HEK293 (cell line): ENCODE measurements at regions not wholly inside any gene's neighbourhood (a gene's known extent, or its start where the extent isn't known, plus 50 kb on each side); places are given as distances from the start of the nearest gene placed in this dataset.

ENCODE experiments used
- CTCF ChIA-PET: fragments of 350-600 bp; formaldehyde crosslinking; extraction: SDS; loops from one replicate; lab custom pipeline; 2021; ENCODE audit warnings: antibody characterized with exemption; lab: Yijun Ruan, JAX
- POLR2A ChIA-PET: fragments of 300-600 bp; formaldehyde crosslinking; extraction: SDS; loops from one replicate; lab custom pipeline; 2020; ENCODE audit warnings: antibody characterized with exemption, inconsistent platforms; lab: Yijun Ruan, JAX
- H3K27ac ChIP-seq: fragments of 200-500 bp; sonication (Bioruptor generic); 2 replicates; pipeline ENCODE4 v1.5.1; 2014; ENCODE audit warnings: low read depth, low read length, control low read depth, inconsistent platforms; ENCODE audit errors: extremely low read depth
- H3K36me3 ChIP-seq, 2 experiments: fragments of 200-500 bp in 1 of 2; sonication (Bioruptor generic) in 1 of 2; 1 replicate in 1 of 2; 2 replicates in 1 of 2; pipeline ENCODE4 v1.5.1; 2014 to 2017; ENCODE audit warnings: inconsistent platforms in 2 of 2, low read length in 2 of 2; ENCODE audit not compliant: control insufficient read depth in 2 of 2, insufficient read depth in 1 of 2
- H3K4me1 ChIP-seq: fragments of 200-500 bp; sonication (Bioruptor generic); 2 replicates; pipeline ENCODE4 v1.5.1; 2014; ENCODE audit warnings: mild to moderate bottlenecking, low read length, inconsistent platforms; ENCODE audit not compliant: control insufficient read depth, insufficient read depth
- H3K4me3 ChIP-seq: 2 replicates; pipeline ENCODE4 v1.5.1; 2011; ENCODE audit warnings: low read depth, mild to moderate bottlenecking, control low read depth, low read length, moderate library complexity
- H3K9me3 ChIP-seq: fragments of 200-500 bp; sonication (Bioruptor generic); 2 replicates; pipeline ENCODE4 v1.5.1; 2014; ENCODE audit warnings: low read depth, low read length, inconsistent platforms; ENCODE audit not compliant: control insufficient read depth, insufficient read depth
- ATF2 ChIP-seq: fragments of 450-650 bp; formaldehyde crosslinking; IDR thresholded peaks from 2 replicates; pipeline ENCODE4 v1.5.1; 2016; ENCODE audit warnings: missing biosample characterization, missing genetic modification characterization, low read depth
- INSM2 ChIP-seq: fragments of 450-650 bp; formaldehyde crosslinking; IDR thresholded peaks from 2 replicates; pipeline ENCODE4 v1.5.1; 2016; ENCODE audit warnings: missing biosample characterization, missing genetic modification characterization
- KLF7 ChIP-seq: fragments of 450-650 bp; formaldehyde crosslinking; IDR thresholded peaks from 2 replicates; pipeline ENCODE4 v1.5.1; 2016; ENCODE audit warnings: missing biosample characterization, missing genetic modification characterization, borderline replicate concordance
- KLF9 ChIP-seq: fragments of 450-650 bp; formaldehyde crosslinking; IDR thresholded peaks from 2 replicates; pipeline ENCODE4 v1.5.1; 2016; ENCODE audit warnings: missing biosample characterization, missing genetic modification characterization, low read depth
- PRDM10 ChIP-seq: fragments of 450-650 bp; formaldehyde crosslinking; IDR thresholded peaks from 2 replicates; pipeline ENCODE4 v1.5.1; 2016; ENCODE audit warnings: missing biosample characterization, missing genetic modification characterization
- YY2 ChIP-seq: fragments of 450-650 bp; formaldehyde crosslinking; IDR thresholded peaks from 2 replicates; pipeline ENCODE4 v1.5.1; 2016; ENCODE audit warnings: missing biosample characterization, missing genetic modification characterization
- ZBTB44 ChIP-seq: fragments of 450-650 bp; IDR thresholded peaks from 2 replicates; pipeline ENCODE4 v1.5.1; 2018; ENCODE audit warnings: missing biosample characterization, mild to moderate bottlenecking, missing genetic modification characterization
- ZEB2 ChIP-seq: fragments of 450-650 bp; formaldehyde crosslinking; IDR thresholded peaks from 2 replicates; pipeline ENCODE4 v1.5.1; 2016; ENCODE audit warnings: missing biosample characterization, missing genetic modification characterization
- ZFHX2 ChIP-seq: fragments of 450-650 bp; formaldehyde crosslinking; conservative IDR thresholded peaks from 2 replicates; pipeline ENCODE4 v1.5.1; 2016; ENCODE audit warnings: missing biosample characterization, missing genetic modification characterization
- ZNF114 ChIP-seq: fragments of 450-650 bp; formaldehyde crosslinking; IDR thresholded peaks from 2 replicates; pipeline ENCODE4 v1.5.0; 2017; ENCODE audit warnings: missing biosample characterization, missing genetic modification characterization
- ZNF133 ChIP-seq: fragments of 450-650 bp; formaldehyde crosslinking; IDR thresholded peaks from 2 replicates; pipeline ENCODE4 v1.5.1; 2016; ENCODE audit warnings: missing biosample characterization, missing genetic modification characterization
- ZNF175 ChIP-seq: fragments of 450-650 bp; formaldehyde crosslinking; IDR thresholded peaks from 2 replicates; pipeline ENCODE4 v1.5.1; 2016; ENCODE audit warnings: missing biosample characterization, missing genetic modification characterization
- ZNF184 ChIP-seq: fragments of 450-650 bp; IDR thresholded peaks from 2 replicates; pipeline ENCODE4 v1.5.1; 2018; ENCODE audit warnings: missing biosample characterization, mild to moderate bottlenecking, missing genetic modification characterization
- ZNF202 ChIP-seq: fragments of 450-650 bp; formaldehyde crosslinking; IDR thresholded peaks from 2 replicates; pipeline ENCODE4 v1.5.1; 2016; ENCODE audit warnings: missing biosample characterization, missing genetic modification characterization, borderline replicate concordance
- ZNF488 ChIP-seq: fragments of 450-650 bp; formaldehyde crosslinking; IDR thresholded peaks from 2 replicates; pipeline ENCODE4 v1.5.1; 2016; ENCODE audit warnings: missing biosample characterization, missing genetic modification characterization
- ZNF514 ChIP-seq: fragments of 450-650 bp; formaldehyde crosslinking; IDR thresholded peaks from 2 replicates; pipeline ENCODE4 v1.5.1; 2016; ENCODE audit warnings: missing biosample characterization, missing genetic modification characterization
- ZNF544 ChIP-seq: fragments of 450-650 bp; formaldehyde crosslinking; IDR thresholded peaks from 2 replicates; pipeline ENCODE4 v1.5.0; 2017; ENCODE audit warnings: missing biosample characterization, missing genetic modification characterization
- ZNF555 ChIP-seq: fragments of 450-650 bp; formaldehyde crosslinking; conservative IDR thresholded peaks from 2 replicates; pipeline ENCODE4 v1.5.1; 2017; ENCODE audit warnings: missing biosample characterization, mild to moderate bottlenecking, missing genetic modification characterization, inconsistent platforms
- ZNF596 ChIP-seq: fragments of 450-650 bp; IDR thresholded peaks from 2 replicates; pipeline ENCODE4 v1.5.0; 2018; ENCODE audit warnings: missing biosample characterization, mild to moderate bottlenecking, missing genetic modification characterization, moderate library complexity
- ZNF623 ChIP-seq: fragments of 450-650 bp; formaldehyde crosslinking; IDR thresholded peaks from 2 replicates; pipeline ENCODE4 v1.5.1; 2016; ENCODE audit warnings: missing biosample characterization, missing genetic modification characterization
- ZNF658 ChIP-seq: fragments of 450-650 bp; formaldehyde crosslinking; IDR thresholded peaks from 2 replicates; pipeline ENCODE4; 2016; ENCODE audit warnings: missing biosample characterization, missing genetic modification characterization
- ZNF76 ChIP-seq: fragments of 450-650 bp; formaldehyde crosslinking; IDR thresholded peaks from 2 replicates; pipeline ENCODE4; 2016; ENCODE audit warnings: low read depth, missing biosample characterization, missing genetic modification characterization, borderline replicate concordance

- H3K27ac ChIP-seq: no peak overlapping the region
- no peaks in the 10 kb centered on the region for H3K36me3 ChIP-seq
- no peaks in the 10 kb centered on the region for H3K9me3 ChIP-seq
- TF ChIP-seq ZNF175 (tag by site-specific recombination) (no peak), ZEB2 (tag by site-specific recombination) (no peak), KLF7 (tag by site-specific recombination) (no peak), ZNF184 (tag by site-specific recombination) (no peak), ZNF555 (tag by site-specific recombination) (no peak), ZNF133 (tag by site-specific recombination) (no peak), YY2 (no peak), ZNF514 (no peak), ZFHX2 (tag by site-specific recombination) (no peak), ZNF488 (tag by site-specific recombination) (no peak), ATF2 (tag by site-specific recombination) (no peak), ZNF623 (no peak), ZNF114 (tag by site-specific recombination) (no peak)
- TF ChIP-seq, all 188 proteins: peak for 0
- CTCF ChIA-PET: interaction anchor here (0.8 kb wide), 1 partner anchor 10 kb away, joined by 3 read pairs; no protein-coding TSS in a partner anchor
- POLR2A ChIA-PET: interaction anchor here (1.9 kb wide), 1 partner anchor 319 kb away, joined by 4 read pairs; the partner anchor contains the start of gene CITED2
- Histone ChIP-seq H3K4me3 (no peak overlapping the region), H3K4me1 (peaks cover 7% of the 10 kb centered on the region; the same call in 1 of the 2 replicates)
Measured at GRCh38 chr6:139693735-139694134, 319.3 kb upstream of the CITED2 start.

- no peak for TF ChIP-seq ZNF658
- TF ChIP-seq ZNF544 (tag by site-specific recombination): no peak
- TF ChIP-seq ZBTB44 (tag by site-specific recombination): no peak
- TF ChIP-seq ZNF202: no peak
- no peak for TF ChIP-seq ZNF596
- TF ChIP-seq KLF9: no peak
- no peak for TF ChIP-seq ZNF76 (tag by site-specific recombination)
- TF ChIP-seq, all 188 proteins: peak for 0
- H3K27ac ChIP-seq: no peak overlapping the region
- H3K4me1 ChIP-seq: no peaks in the 10 kb centered on the region
- ChIA-PET CTCF (interaction anchor here (0.6 kb wide), 1 partner anchor 149 kb away, joined by 3 read pairs; no protein-coding TSS in a partner anchor), POLR2A (no interaction called here)
- no peaks in the 10 kb centered on the region for H3K9me3 ChIP-seq
- H3K36me3 ChIP-seq: no peaks in the 10 kb centered on the region
- no peak overlapping the region for H3K4me3 ChIP-seq
Measured at GRCh38 chr6:139690007-139690406, 315.6 kb upstream of the CITED2 start.

GRCh38 chr6:139687055-139687454 is 312.6 kb upstream of the CITED2 start:
- POLR2A ChIA-PET: no interaction called here
- CTCF ChIA-PET: interaction anchor here (0.6 kb wide), 1 partner anchor 75 kb away, joined by 3 read pairs; no protein-coding TSS in a partner anchor
- no peaks in the 10 kb centered on the region for H3K4me1 ChIP-seq
- no peaks in the 10 kb centered on the region for H3K36me3 ChIP-seq
- no peak overlapping the region for H3K27ac ChIP-seq
- no peak overlapping the region for H3K4me3 ChIP-seq
- H3K9me3 ChIP-seq: no peaks in the 10 kb centered on the region
- TF ChIP-seq INSM2 (tag by site-specific recombination) (no peak), PRDM10 (tag by site-specific recombination) (no peak)
